Stimulated activated CD4-positive, alpha-beta T cell treated with anti-CD3 and anti-CD28 coated beads, Interleukin-1b, Interleukin-23, amount 100 ng/mL, for 4 hours (primary cell): ENCODE measurements at regions not wholly inside any gene's neighbourhood (a gene's known extent, or its start where the extent isn't known, plus 50 kb on each side); places are given as distances from the start of the nearest gene placed in this dataset.

Experiments used
- DNase-seq, 2 donors: peaks; one replicate each; pipeline ENCODE4 v3.0.0-alpha.2; 2020; ENCODE audit warnings: low read depth in 2 of 2

- DNase-seq: no peak
Observed at GRCh38 chr11:129292092-129292491, 83.6 kb upstream of the BARX2 start.

GRCh38 chr11:129291546-129291945 is 84.1 kb upstream of the BARX2 start:
- DNase-seq: no peak

GRCh38 chr11:129290966-129291365 is 84.7 kb upstream of the BARX2 start:
- no peak for DNase-seq

- no peak for DNase-seq
Observed at GRCh38 chr11:129289350-129290040, 86.2 kb upstream of the BARX2 start.

- no peak for DNase-seq
Observed at GRCh38 chr11:129287920-129288319, 87.7 kb upstream of the BARX2 start.

GRCh38 chr11:129286813-129287212 is 88.8 kb upstream of the BARX2 start:
- DNase-seq: no peak

GRCh38 chr11:129285402-129285786 is 90.3 kb upstream of the BARX2 start:
- DNase-seq: no peak

GRCh38 chr11:129283141-129283540 is 91.0 kb upstream of the ARHGAP32 start:
- DNase-seq: no peak

GRCh38 chr11:129282634-129283033 is 90.5 kb upstream of the ARHGAP32 start:
- DNase-seq: no peak

- no peak for DNase-seq
Observed at GRCh38 chr11:129281471-129282415, 89.6 kb upstream of the ARHGAP32 start.

- peak; percentile 5 to 8 for DNase-seq
Observed at GRCh38 chr11:129280027-129280811, 88.1 kb upstream of the ARHGAP32 start.

- DNase-seq: peak; percentile 51 to 60
Observed at GRCh38 chr11:129279326-129280026, 87.4 kb upstream of the ARHGAP32 start.

GRCh38 chr11:129278586-129279319 is 86.6 kb upstream of the ARHGAP32 start:
- peak in 1 of 2 donors; percentile 5 for DNase-seq

- DNase-seq: no peak
Observed at GRCh38 chr11:129277198-129277843, 85.2 kb upstream of the ARHGAP32 start.

- DNase-seq: no peak
Observed at GRCh38 chr11:129275828-129276227, 83.7 kb upstream of the ARHGAP32 start.

GRCh38 chr11:129273944-129274711 is 82.0 kb upstream of the ARHGAP32 start:
- DNase-seq: no peak

- DNase-seq: no peak
Observed at GRCh38 chr11:129273322-129273721, 81.2 kb upstream of the ARHGAP32 start.

GRCh38 chr11:129271030-129271429 is 78.9 kb upstream of the ARHGAP32 start:
- DNase-seq: no peak

GRCh38 chr11:129270446-129270845 is 78.3 kb upstream of the ARHGAP32 start:
- DNase-seq: no peak

- DNase-seq: no peak
Observed at GRCh38 chr11:129268371-129268770, 76.2 kb upstream of the ARHGAP32 start.
